ENCODE measurements at regions not wholly inside any gene's neighbourhood (a gene's known extent, or its start where the extent isn't known, plus 50 kb on each side); places are given as distances from the start of the nearest gene placed in this dataset.

- H3K27ac Mint-ChIP-seq, result peak overlapping the region; percentile 92
- no peak overlapping the region for H3K4me3 Mint-ChIP-seq
- no peaks in the 10 kb centered on the region for H3K36me3 Mint-ChIP-seq (ENCODE audit: low read depth)
- intact Hi-C loops (cut with micrococcal nuclease), result no loop called here
- H3K9me3 Mint-ChIP-seq, result no peaks in the 10 kb centered on the region
- peaks cover 52% of the 10 kb centered on the region for H3K4me1 Mint-ChIP-seq (ENCODE audit: low read depth)
- no peaks in the 10 kb centered on the region for H3K27me3 Mint-ChIP-seq
Observed at GRCh38 chr11:88448131-88448670, 110.7 kb upstream of the CTSC start.

GRCh38 chr11:88447281-88447680 is 109.7 kb upstream of the CTSC start:
- Mint-ChIP-seq H3K36me3 (ENCODE audit: low read depth) (no peaks in the 10 kb centered on the region), H3K27me3 (no peaks in the 10 kb centered on the region), H3K9me3 (no peaks in the 10 kb centered on the region), H3K4me3 (peak overlapping the region; percentile 47), H3K4me1 (ENCODE audit: low read depth) (peaks cover 53% of the 10 kb centered on the region), H3K27ac (peak overlapping the region; percentile 92)
- intact Hi-C loops (cut with micrococcal nuclease), result no loop called here

GRCh38 chr11:88439356-88439755 is 101.8 kb upstream of the CTSC start:
- peaks cover 58% of the 10 kb centered on the region for H3K4me1 Mint-ChIP-seq (ENCODE audit: low read depth)
- H3K27ac Mint-ChIP-seq, result no peak overlapping the region
- H3K27me3 Mint-ChIP-seq, result no peaks in the 10 kb centered on the region
- intact Hi-C loops (cut with micrococcal nuclease), result loop anchor here (5.0 kb wide), 1 partner anchor 102 kb away; the partner anchor contains the start of gene CTSC
- H3K9me3 Mint-ChIP-seq, result peaks cover 8% of the 10 kb centered on the region
- H3K36me3 Mint-ChIP-seq (ENCODE audit: low read depth), result peaks cover 11% of the 10 kb centered on the region
- no peak overlapping the region for H3K4me3 Mint-ChIP-seq

- Mint-ChIP-seq H3K4me1 (ENCODE audit: low read depth) (peaks cover 60% of the 10 kb centered on the region), H3K4me3 (peak overlapping the region; percentile 2), H3K27ac (peak overlapping the region; percentile 86), H3K9me3 (peaks cover 8% of the 10 kb centered on the region), H3K36me3 (ENCODE audit: low read depth) (peaks cover 11% of the 10 kb centered on the region), H3K27me3 (no peaks in the 10 kb centered on the region)
- intact Hi-C loops (cut with micrococcal nuclease), result loop anchor here (5.0 kb wide), 1 partner anchor 101 kb away; the partner anchor contains the start of gene CTSC
Observed at GRCh38 chr11:88438721-88439120, 101.2 kb upstream of the CTSC start.

GRCh38 chr11:88435415-88435814 is 97.9 kb upstream of the CTSC start:
- Mint-ChIP-seq H3K27ac (peak overlapping the region; percentile 86), H3K36me3 (ENCODE audit: low read depth) (peaks cover 11% of the 10 kb centered on the region), H3K9me3 (peaks cover 8% of the 10 kb centered on the region), H3K4me1 (ENCODE audit: low read depth) (peaks cover 85% of the 10 kb centered on the region), H3K4me3 (peak overlapping the region; percentile 27), H3K27me3 (no peaks in the 10 kb centered on the region)
- intact Hi-C loops (cut with micrococcal nuclease), result loop anchor here (1.0 to 5.0 kb wide), 3 partner anchors 15 to 98 kb away; partner anchors contain the start of gene CTSC

GRCh38 chr11:88434333-88434976 is 96.9 kb upstream of the CTSC start:
- H3K27ac Mint-ChIP-seq, result peak overlapping the region; percentile 86
- H3K36me3 Mint-ChIP-seq (ENCODE audit: low read depth), result peaks cover 11% of the 10 kb centered on the region
- intact Hi-C loops (cut with micrococcal nuclease), result loop anchor here (2.0 kb wide), 1 partner anchor 14 kb away; no protein-coding TSS in a partner anchor

GRCh38 chr11:88433536-88434230 is 96.1 kb upstream of the CTSC start:
- H3K4me3 Mint-ChIP-seq, result no peak overlapping the region
- peaks cover 11% of the 10 kb centered on the region for H3K36me3 Mint-ChIP-seq (ENCODE audit: low read depth)
- intact Hi-C loops (cut with micrococcal nuclease), result loop anchor here (2.0 kb wide), 1 partner anchor 13 kb away; no protein-coding TSS in a partner anchor
- peaks cover 8% of the 10 kb centered on the region for H3K9me3 Mint-ChIP-seq
- H3K4me1 Mint-ChIP-seq (ENCODE audit: low read depth), result peaks cover 88% of the 10 kb centered on the region
- no peaks in the 10 kb centered on the region for H3K27me3 Mint-ChIP-seq
- H3K27ac Mint-ChIP-seq, result peak overlapping the region; percentile 86

More at GRCh38 chr11:88434333-88434976, 96.9 kb upstream of the CTSC start:
- Mint-ChIP-seq H3K27me3 (no peaks in the 10 kb centered on the region), H3K4me1 (ENCODE audit: low read depth) (peaks cover 88% of the 10 kb centered on the region), H3K4me3 (peak overlapping the region; percentile 28), H3K9me3 (peaks cover 8% of the 10 kb centered on the region)

- intact Hi-C loops (cut with micrococcal nuclease), result no loop called here
- H3K27me3 Mint-ChIP-seq, result no peaks in the 10 kb centered on the region
- no peak overlapping the region for H3K4me3 Mint-ChIP-seq
- H3K36me3 Mint-ChIP-seq (ENCODE audit: low read depth), result peaks cover 2% of the 10 kb centered on the region
- H3K9me3 Mint-ChIP-seq, result peaks cover 3% of the 10 kb centered on the region
- peak overlapping the region; percentile 18 for H3K27ac Mint-ChIP-seq
- peaks cover 79% of the 10 kb centered on the region for H3K4me1 Mint-ChIP-seq (ENCODE audit: low read depth)
Observed at GRCh38 chr11:88431675-88432341, 94.3 kb upstream of the CTSC start.

GRCh38 chr11:88428959-88429358 is 91.4 kb upstream of the CTSC start:
- H3K4me1 Mint-ChIP-seq (ENCODE audit: low read depth), result peaks cover 75% of the 10 kb centered on the region
- intact Hi-C loops (cut with micrococcal nuclease), result no loop called here
- no peak overlapping the region for H3K4me3 Mint-ChIP-seq
- no peaks in the 10 kb centered on the region for H3K9me3 Mint-ChIP-seq
- H3K36me3 Mint-ChIP-seq (ENCODE audit: low read depth), result no peaks in the 10 kb centered on the region
- no peak overlapping the region for H3K27ac Mint-ChIP-seq
- no peaks in the 10 kb centered on the region for H3K27me3 Mint-ChIP-seq

- Mint-ChIP-seq H3K9me3 (no peaks in the 10 kb centered on the region), H3K4me1 (ENCODE audit: low read depth) (peaks cover 68% of the 10 kb centered on the region), H3K36me3 (ENCODE audit: low read depth) (no peaks in the 10 kb centered on the region), H3K27ac (no peak overlapping the region), H3K27me3 (no peaks in the 10 kb centered on the region), H3K4me3 (no peak overlapping the region)
- intact Hi-C loops (cut with micrococcal nuclease), result no loop called here
Observed at GRCh38 chr11:88427719-88428118, 90.2 kb upstream of the CTSC start.

- peaks cover 70% of the 10 kb centered on the region for H3K4me1 Mint-ChIP-seq (ENCODE audit: low read depth)
- H3K4me3 Mint-ChIP-seq, result no peak overlapping the region
Observed at GRCh38 chr11:88424881-88425280, 87.3 kb upstream of the CTSC start.

GRCh38 chr11:88421530-88421929 is 84.0 kb upstream of the CTSC start:
- H3K9me3 Mint-ChIP-seq, result no peaks in the 10 kb centered on the region
- H3K27ac Mint-ChIP-seq, result peak overlapping the region; percentile 97
- peak overlapping the region; percentile 70 for H3K4me3 Mint-ChIP-seq
- H3K4me1 Mint-ChIP-seq (ENCODE audit: low read depth), result peaks cover 74% of the 10 kb centered on the region
- peaks cover 22% of the 10 kb centered on the region for H3K36me3 Mint-ChIP-seq (ENCODE audit: low read depth)
- no peaks in the 10 kb centered on the region for H3K27me3 Mint-ChIP-seq
- intact Hi-C loops (cut with micrococcal nuclease), result loop anchor here (1.0 to 2.0 kb wide), 2 partner anchors 13 to 83 kb away; no protein-coding TSS in a partner anchor

More at GRCh38 chr11:88424881-88425280, 87.3 kb upstream of the CTSC start:
- no peaks in the 10 kb centered on the region for H3K27me3 Mint-ChIP-seq
- no peaks in the 10 kb centered on the region for H3K9me3 Mint-ChIP-seq
- peak overlapping the region; percentile 19 for H3K27ac Mint-ChIP-seq
- intact Hi-C loops (cut with micrococcal nuclease), result no loop called here
- peaks cover 13% of the 10 kb centered on the region for H3K36me3 Mint-ChIP-seq (ENCODE audit: low read depth)

- H3K27ac Mint-ChIP-seq, result peak overlapping the region; percentile 97
- peaks cover 74% of the 10 kb centered on the region for H3K4me1 Mint-ChIP-seq (ENCODE audit: low read depth)
- no peaks in the 10 kb centered on the region for H3K27me3 Mint-ChIP-seq
- H3K36me3 Mint-ChIP-seq (ENCODE audit: low read depth), result peaks cover 22% of the 10 kb centered on the region
- H3K4me3 Mint-ChIP-seq, result peak overlapping the region; percentile 73
- intact Hi-C loops (cut with micrococcal nuclease), result loop anchor here (2.0 kb wide), 1 partner anchor 15 kb away; no protein-coding TSS in a partner anchor
- no peaks in the 10 kb centered on the region for H3K9me3 Mint-ChIP-seq
Observed at GRCh38 chr11:88420165-88420791, 82.7 kb upstream of the CTSC start.
